Eye (tissue), 1 donor: ENCODE measurements at regions not wholly inside any gene's neighbourhood (a gene's known extent, or its start where the extent isn't known, plus 50 kb on each side); places are given as distances from the start of the nearest gene placed in this dataset.

Source experiments
- DNase-seq: peaks from one replicate; pipeline ENCODE4 v3.0.0-alpha.2; 2015

- DNase-seq, result no peak
Measured at GRCh38 chr20:21936720-21937380, 231.4 kb downstream of the PAX1 start.

GRCh38 chr20:21936261-21936660 lies 230.8 kb downstream of the PAX1 start:
- no peak for DNase-seq

- no peak for DNase-seq
Measured at GRCh38 chr20:21933526-21933925, 228.1 kb downstream of the PAX1 start.

- no peak for DNase-seq
Measured at GRCh38 chr20:21921251-21921650, 215.8 kb downstream of the PAX1 start.

GRCh38 chr20:21920211-21920610 lies 214.7 kb downstream of the PAX1 start:
- DNase-seq, result no peak

GRCh38 chr20:21918398-21918797 lies 212.9 kb downstream of the PAX1 start:
- no peak for DNase-seq

GRCh38 chr20:21902391-21902790 lies 196.9 kb downstream of the PAX1 start:
- no peak for DNase-seq

- DNase-seq, result no peak
Measured at GRCh38 chr20:21901470-21902275, 196.2 kb downstream of the PAX1 start.

- DNase-seq, result no peak
Measured at GRCh38 chr20:21900431-21900830, 195.0 kb downstream of the PAX1 start.

- DNase-seq, result no peak
Measured at GRCh38 chr20:21874921-21875320, 169.5 kb downstream of the PAX1 start.

- DNase-seq, result no peak
Measured at GRCh38 chr20:21874127-21874526, 168.7 kb downstream of the PAX1 start.

- DNase-seq, result no peak
Measured at GRCh38 chr20:21873291-21873690, 167.8 kb downstream of the PAX1 start.

GRCh38 chr20:21867811-21868210 lies 162.3 kb downstream of the PAX1 start:
- no peak for DNase-seq

GRCh38 chr20:21867353-21867752 lies 161.9 kb downstream of the PAX1 start:
- DNase-seq, result no peak

GRCh38 chr20:21862956-21863355 lies 157.5 kb downstream of the PAX1 start:
- no peak for DNase-seq

GRCh38 chr20:21862259-21862946 lies 156.9 kb downstream of the PAX1 start:
- DNase-seq, result no peak

GRCh38 chr20:21840991-21841390 lies 135.5 kb downstream of the PAX1 start:
- no peak for DNase-seq

GRCh38 chr20:21839982-21840381 lies 134.5 kb downstream of the PAX1 start:
- DNase-seq, result no peak

- no peak for DNase-seq
Measured at GRCh38 chr20:21836346-21836745, 130.9 kb downstream of the PAX1 start.

- no peak for DNase-seq
Measured at GRCh38 chr20:21835042-21835441, 129.6 kb downstream of the PAX1 start.

- no peak for DNase-seq
Measured at GRCh38 chr20:21832442-21833385, 127.2 kb downstream of the PAX1 start.

GRCh38 chr20:21826976-21827375 lies 121.5 kb downstream of the PAX1 start:
- peak; percentile 18 for DNase-seq

GRCh38 chr20:21821358-21821757 lies 115.9 kb downstream of the PAX1 start:
- DNase-seq, result no peak
